MCF 10A (cell line): ENCODE measurements at regions not wholly inside any gene's neighbourhood (a gene's known extent, or its start where the extent isn't known, plus 50 kb on each side); places are given as distances from the start of the nearest gene placed in this dataset.
A peak's percentile ranks its signal among the peaks of the same experiment; 100 is the strongest.

Source experiments
- BruUV-seq: library from RNA; stranded (reverse); fragments of 400-500 nt; replicated peaks from 2 replicates; lab custom pipeline; 2021; lab: Mats Ljungman, UMichigan
- CTCF ChIA-PET: fragments of 300-600 bp; sonication (Branson Sonifier 250); formaldehyde crosslinking; extraction: SDS; loops from one replicate; lab custom pipeline; 2021; ENCODE audit warnings: antibody characterized with exemption, inconsistent platforms; lab: Yijun Ruan, JAX
- POLR2A ChIA-PET: fragments of 300-600, 350-650 bp; sonication (Branson Sonifier 250); formaldehyde crosslinking; extraction: SDS; loops from one replicate; lab custom pipeline; 2020; ENCODE audit warnings: antibody characterized with exemption, inconsistent platforms; lab: Yijun Ruan, JAX
- DNase-seq: peaks from one replicate; pipeline ENCODE4 v3.0.0-alpha.2; 2018; ENCODE audit not compliant: unreplicated experiment
- H3K27ac Mint-ChIP-seq: one replicate; pipeline ENCODE4 v1.8.0; 2022; ENCODE audit warnings: mild to moderate bottlenecking, low read depth, mixed read lengths; ENCODE audit not compliant: unreplicated experiment
- H3K27me3 Mint-ChIP-seq: one replicate; pipeline ENCODE4 v1.8.0; 2022; ENCODE audit warnings: mixed read lengths; ENCODE audit not compliant: insufficient read depth, unreplicated experiment
- H3K36me3 Mint-ChIP-seq: one replicate; pipeline ENCODE4 v1.8.0; 2022; ENCODE audit warnings: mild to moderate bottlenecking, moderate library complexity, mixed read lengths; ENCODE audit not compliant: insufficient read depth, unreplicated experiment
- H3K4me1 Mint-ChIP-seq: one replicate; pipeline ENCODE4 v1.8.0; 2022; ENCODE audit warnings: mixed read lengths; ENCODE audit not compliant: insufficient read depth, unreplicated experiment
- H3K4me3 Mint-ChIP-seq: one replicate; pipeline ENCODE4 v1.8.0; 2022; ENCODE audit warnings: mild to moderate bottlenecking, moderate library complexity, mixed read lengths; ENCODE audit not compliant: unreplicated experiment
- H3K9me3 Mint-ChIP-seq: one replicate; pipeline ENCODE4 v1.8.0; 2022; ENCODE audit warnings: mixed read lengths; ENCODE audit not compliant: unreplicated experiment
- CTCF ChIP-seq: fragments of 200-600 bp; IDR thresholded peaks from one replicate; pipeline ENCODE4 v1.8.0; 2022; ENCODE audit warnings: antibody characterized with exemption, mild to moderate bottlenecking; ENCODE audit not compliant: unreplicated experiment
- intact Hi-C: fragments of 100-400 bp; cut with micrococcal nuclease; formaldehyde crosslinking; loops from 2 replicates; pipeline ENCODE4 v1.14.1; 2022

- DNase-seq: no peak
- Mint-ChIP-seq H3K4me3 (no peak overlapping the region), H3K27ac (no peak overlapping the region), H3K9me3 (no peaks in the 10 kb centered on the region), H3K4me1 (no peaks in the 10 kb centered on the region), H3K36me3 (no peaks in the 10 kb centered on the region), H3K27me3 (peaks cover 22% of the 10 kb centered on the region)
- no TSS peak for BruUV-seq
- POLR2A ChIA-PET: no interaction called here
- no peak for TF ChIP-seq CTCF
- intact Hi-C loops: loop anchor here (1.0 to 5.0 kb wide), 3 partner anchors 211 to 800 kb away; no protein-coding TSS in a partner anchor
- CTCF ChIA-PET: interaction anchor here (0.6 to 3.5 kb wide), 11 partner anchors 11 to 1801 kb away, joined by 3 to 29 read pairs (median 4); no protein-coding TSS in a partner anchor
Observed at GRCh38 chr20:52746770-52747169, 225.4 kb upstream of the TSHZ2 start.

GRCh38 chr20:52746190-52746589 lies 226.0 kb upstream of the TSHZ2 start:
- H3K4me1 Mint-ChIP-seq: no peaks in the 10 kb centered on the region
- intact Hi-C loops: loop anchor here (2.0 to 5.0 kb wide), 2 partner anchors 211 to 801 kb away; no protein-coding TSS in a partner anchor
- DNase-seq: no peak
- BruUV-seq: no TSS peak
- H3K9me3 Mint-ChIP-seq: no peaks in the 10 kb centered on the region
- H3K4me3 Mint-ChIP-seq: no peak overlapping the region
- POLR2A ChIA-PET: no interaction called here
- H3K27me3 Mint-ChIP-seq: peaks cover 26% of the 10 kb centered on the region
- CTCF ChIA-PET: interaction anchor here (0.7 to 3.5 kb wide), 8 partner anchors 11 to 1802 kb away, joined by 3 to 29 read pairs (median 4); no protein-coding TSS in a partner anchor
- no peak overlapping the region for H3K27ac Mint-ChIP-seq
- TF ChIP-seq CTCF: no peak
- H3K36me3 Mint-ChIP-seq: no peaks in the 10 kb centered on the region

GRCh38 chr20:52744441-52744840 lies 227.7 kb upstream of the TSHZ2 start:
- DNase-seq: peak; percentile 9
- BruUV-seq: no TSS peak
- TF ChIP-seq CTCF: no peak
- H3K27me3 Mint-ChIP-seq: peaks cover 44% of the 10 kb centered on the region
- no peak overlapping the region for H3K4me3 Mint-ChIP-seq
- no peak overlapping the region for H3K27ac Mint-ChIP-seq
- intact Hi-C loops: no loop called here
- H3K36me3 Mint-ChIP-seq: no peaks in the 10 kb centered on the region
- ChIA-PET POLR2A (interaction anchor here (0.7 kb wide), 1 partner anchor 17 kb away, joined by 3 read pairs; no protein-coding TSS in a partner anchor), CTCF (interaction anchor here (0.7 kb wide), 3 partner anchors 398 to 1539 kb away, joined by 3 read pairs; no protein-coding TSS in a partner anchor)
- no peaks in the 10 kb centered on the region for H3K9me3 Mint-ChIP-seq
- H3K4me1 Mint-ChIP-seq: no peaks in the 10 kb centered on the region

- no peaks in the 10 kb centered on the region for H3K4me1 Mint-ChIP-seq
- H3K36me3 Mint-ChIP-seq: no peaks in the 10 kb centered on the region
- no peaks in the 10 kb centered on the region for H3K9me3 Mint-ChIP-seq
- CTCF ChIA-PET: interaction anchor here (2.1 kb wide), 1 partner anchor 10 kb away, joined by 9 read pairs; no protein-coding TSS in a partner anchor
- no peak for TF ChIP-seq CTCF
- DNase-seq: no peak
- POLR2A ChIA-PET: interaction anchor here (0.6 kb wide), 1 partner anchor 286 kb away, joined by 4 read pairs; no protein-coding TSS in a partner anchor
- peaks cover 70% of the 10 kb centered on the region for H3K27me3 Mint-ChIP-seq
- no peak overlapping the region for H3K27ac Mint-ChIP-seq
- intact Hi-C loops: no loop called here
- no TSS peak for BruUV-seq
- H3K4me3 Mint-ChIP-seq: no peak overlapping the region
Observed at GRCh38 chr20:52738081-52738480, 234.1 kb upstream of the TSHZ2 start.
